ENCODE measurements at regions not wholly inside any gene's neighbourhood (a gene's known extent, or its start where the extent isn't known, plus 50 kb on each side); places are given as distances from the start of the nearest gene placed in this dataset.

- ATAC-seq (no peak), DNase-seq (ENCODE audit: low spot score) (no peak)
Observed at GRCh38 chr1:147811273-147811672, 50.9 kb upstream of the GJA5 start.

- ATAC-seq (no peak), DNase-seq (ENCODE audit: low spot score) (no peak)
Observed at GRCh38 chr1:147811751-147812150, 51.3 kb upstream of the GJA5 start.

DNA sequence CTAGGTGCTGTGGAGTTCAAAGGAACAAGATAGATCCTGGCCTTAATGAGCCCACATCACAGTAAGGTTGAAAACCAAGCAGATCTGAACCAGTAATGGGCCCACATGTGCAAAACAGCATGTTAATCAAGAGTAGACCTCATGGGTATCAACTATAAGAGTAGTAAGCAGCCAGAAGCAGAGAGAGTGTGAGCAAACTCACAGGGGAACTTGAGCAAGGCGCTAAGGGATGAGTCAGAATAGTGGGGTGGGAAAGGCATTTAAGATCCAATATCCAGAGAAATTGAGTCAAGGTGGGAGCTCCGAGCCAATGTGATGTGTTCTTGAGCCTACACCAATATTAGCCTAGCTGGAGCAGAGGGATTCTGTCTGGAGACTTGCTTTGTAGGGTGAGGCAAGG, 52.4 kb upstream of the GJA5 start:
- no peak for DNase-seq (ENCODE audit: low spot score)
- no peak for ATAC-seq

DNA sequence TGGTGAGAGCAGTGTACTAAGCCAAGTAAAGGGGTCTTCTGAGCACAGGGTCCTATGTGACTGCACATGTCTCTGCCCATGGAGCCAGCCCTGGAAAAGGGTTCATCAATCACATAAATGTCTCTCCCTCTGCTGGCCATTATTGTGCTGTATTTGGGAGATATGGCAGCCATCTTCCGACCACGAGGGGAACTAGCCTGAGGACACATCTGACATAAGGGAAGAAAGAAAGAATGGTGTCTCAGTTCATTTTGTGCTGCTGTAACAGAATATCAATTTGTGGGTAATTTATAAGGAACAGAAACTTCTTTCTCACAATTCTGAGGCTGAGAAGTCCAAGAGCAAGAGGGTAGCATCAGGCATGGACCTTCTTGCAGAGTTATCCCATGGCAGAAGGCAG, 55.1 kb upstream of the GJA5 start:
- no peak for ATAC-seq

GRCh38 chr1:147820761-147821297, 60.4 kb upstream of the GJA5 start:
- ATAC-seq, result no peak
- no peak for DNase-seq (ENCODE audit: low spot score)

More for the DNA sequence above, 55.1 kb upstream of the GJA5 start:
- DNase-seq (ENCODE audit: low spot score), result no peak

- DNase-seq (ENCODE audit: low spot score) (no peak), ATAC-seq (no peak)
Observed at GRCh38 chr1:147821883-147822282, 61.5 kb upstream of the GJA5 start.

DNA sequence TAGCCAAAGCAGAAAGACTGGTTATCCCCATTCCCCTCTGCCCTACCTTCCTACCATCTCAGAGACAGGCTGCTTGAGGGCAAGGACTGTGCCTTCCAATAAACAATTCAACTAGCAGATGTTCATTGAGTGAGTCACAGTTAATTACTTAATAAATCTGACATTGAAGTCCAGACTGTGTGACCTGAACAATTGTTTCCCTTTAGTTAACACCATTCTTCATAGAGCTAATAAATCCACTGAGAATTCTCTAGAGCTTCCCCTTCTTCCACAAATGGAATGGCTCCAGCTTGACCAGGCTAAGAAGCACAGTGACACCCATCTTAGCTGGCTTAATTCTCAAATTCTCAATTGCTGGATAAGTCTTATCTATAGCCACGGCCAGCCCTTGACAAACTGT, 61.9 kb upstream of the GJA5 start:
- DNase-seq (ENCODE audit: low spot score), result no peak
- ATAC-seq, result no peak

- no peak for DNase-seq (ENCODE audit: low spot score)
Observed at GRCh38 chr1:147824001-147824400, 63.6 kb upstream of the GJA5 start.

DNA sequence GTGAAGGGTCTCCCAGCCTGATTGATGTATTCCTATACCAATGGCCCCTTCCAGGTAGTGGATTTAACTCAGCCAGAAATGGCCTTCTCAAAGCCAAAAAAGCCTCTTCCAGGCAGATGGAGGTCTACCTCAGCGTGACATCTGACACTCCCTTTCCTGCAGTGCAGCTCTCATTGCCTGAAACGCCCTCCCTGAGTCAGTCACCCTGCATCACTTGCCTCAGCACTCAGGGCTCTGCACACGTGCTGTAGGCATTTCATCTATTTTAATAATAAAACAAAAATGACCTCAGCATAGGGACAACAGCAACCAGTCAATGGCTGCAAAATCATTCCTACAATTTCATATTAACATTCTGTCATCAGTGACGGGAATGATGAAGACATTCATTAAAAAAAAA, 64.4 kb upstream of the GJA5 start:
- ATAC-seq (no peak), DNase-seq (ENCODE audit: low spot score) (no peak)

More at GRCh38 chr1:147824001-147824400, 63.6 kb upstream of the GJA5 start:
- ATAC-seq, result no peak

GRCh38 chr1:147825586-147825985, 65.2 kb upstream of the GJA5 start:
- DNase-seq (ENCODE audit: low spot score) (no peak), ATAC-seq (no peak)

DNA sequence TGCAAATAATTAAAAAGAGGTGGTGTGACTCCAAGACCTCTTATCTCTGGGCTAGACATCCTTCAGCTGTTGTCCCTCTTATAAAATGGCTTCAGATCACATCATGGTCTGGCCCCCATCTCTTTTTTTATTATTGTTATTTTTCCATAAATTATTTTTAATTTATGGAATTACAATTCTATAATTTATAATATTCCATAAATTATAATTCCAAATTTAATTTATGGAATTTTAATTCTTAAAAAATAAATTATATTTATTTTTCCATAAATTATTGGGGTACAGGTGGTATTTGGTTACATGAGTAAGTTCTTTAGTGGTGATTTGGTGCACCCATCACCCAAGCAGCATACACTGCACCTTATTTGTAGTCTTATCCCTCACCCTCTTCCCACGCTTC, 65.9 kb upstream of the GJA5 start:
- ATAC-seq (no peak), DNase-seq (ENCODE audit: low spot score) (no peak)

- no peak for DNase-seq (ENCODE audit: low spot score)
- ATAC-seq, result no peak
Observed at GRCh38 chr1:147833231-147833860, 69.2 kb upstream of the GJA8 start.

- ATAC-seq (no peak), DNase-seq (ENCODE audit: low spot score) (no peak)
Observed at GRCh38 chr1:147834181-147834580, 68.4 kb upstream of the GJA8 start.

- ATAC-seq (no peak), DNase-seq (ENCODE audit: low spot score) (no peak)
Observed at GRCh38 chr1:147834810-147835209, 67.8 kb upstream of the GJA8 start.

DNA sequence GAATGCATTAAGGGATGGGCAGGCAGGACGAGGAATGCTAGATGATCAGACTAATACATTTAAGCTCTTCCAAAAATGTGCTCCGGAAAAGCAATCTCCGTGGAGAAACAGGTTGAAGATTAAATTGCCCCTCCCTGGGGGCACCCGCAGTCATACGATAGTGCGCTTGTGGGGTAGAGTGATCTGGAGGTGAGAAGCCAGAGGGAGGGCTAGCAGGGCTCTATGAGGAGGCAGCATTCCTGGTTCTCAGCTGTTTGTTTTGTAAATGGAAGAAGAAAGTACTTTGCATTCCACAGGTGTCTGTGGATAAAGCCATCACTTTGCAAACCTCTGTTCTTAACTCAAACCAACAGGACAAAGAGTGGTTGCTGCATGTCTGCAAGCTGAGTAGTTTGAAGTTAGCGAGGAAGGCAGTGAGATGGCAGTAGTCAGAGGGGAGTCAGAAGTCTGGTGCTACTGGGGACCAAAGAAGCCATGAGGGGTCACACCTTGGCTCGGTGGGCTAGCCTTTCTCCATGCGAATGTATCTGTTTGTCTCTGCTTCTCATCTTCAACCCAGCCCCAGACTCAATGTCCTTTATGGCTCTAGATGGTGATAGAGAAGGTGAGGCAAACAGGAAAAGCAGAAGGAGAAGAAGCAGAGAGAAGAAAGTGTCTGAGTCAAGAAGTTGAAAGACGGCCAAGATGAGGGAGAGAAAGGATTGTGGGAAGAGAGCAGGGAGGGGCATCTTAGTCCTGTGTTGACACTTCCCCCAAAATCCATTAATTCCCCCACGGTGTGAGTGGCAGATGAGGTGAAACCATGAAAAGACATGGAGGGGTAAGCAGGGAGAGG, 65.2 kb upstream of the GJA8 start:
- ATAC-seq (no peak), DNase-seq (ENCODE audit: low spot score) (no peak)

- ATAC-seq (no peak), DNase-seq (ENCODE audit: low spot score) (no peak)
Observed at GRCh38 chr1:147837964-147838292, 64.7 kb upstream of the GJA8 start.

DNA sequence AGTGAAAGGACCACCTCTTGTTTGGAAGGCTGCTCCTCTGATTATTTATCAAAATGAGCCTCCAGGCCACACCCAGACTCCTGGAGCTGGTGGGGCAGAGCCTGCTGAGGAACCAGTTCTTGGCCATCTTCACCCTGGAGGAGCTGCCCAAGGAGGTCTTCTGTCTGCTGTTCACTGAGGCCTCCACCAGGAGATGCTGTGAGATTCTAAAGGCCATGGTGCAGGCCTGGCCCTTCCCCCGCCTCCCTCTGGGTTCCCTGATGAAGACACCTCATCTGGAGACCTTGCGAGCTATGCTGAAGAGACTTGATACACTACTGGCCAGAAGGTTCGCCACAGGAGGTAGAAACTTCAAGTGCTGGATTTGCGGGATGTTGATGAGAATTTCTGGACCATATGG, 61.7 kb upstream of the GJA8 start:
- DNase-seq (ENCODE audit: low spot score) (no peak), ATAC-seq (no peak)

DNA sequence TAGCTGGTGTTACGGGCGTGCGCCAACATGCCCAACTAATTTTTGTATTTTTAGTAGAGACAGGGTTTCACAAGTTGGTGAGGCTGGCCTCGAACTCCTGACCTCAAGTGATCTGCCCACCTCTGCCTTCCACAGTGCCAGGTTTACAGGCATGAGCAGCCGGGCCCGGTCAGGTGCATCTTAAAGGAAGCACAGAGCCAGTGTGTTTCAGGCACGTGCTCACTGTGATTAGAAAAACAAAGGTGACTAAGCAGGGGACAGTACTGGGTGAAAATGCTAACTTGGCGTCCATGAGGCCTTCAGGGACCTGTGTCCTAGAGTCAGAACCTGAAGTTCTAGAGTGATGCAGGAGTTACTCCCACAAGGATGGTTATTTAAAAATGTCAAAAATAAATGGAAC, 60.0 kb upstream of the GJA8 start:
- DNase-seq (ENCODE audit: low spot score) (no peak), ATAC-seq (no peak)

- ATAC-seq, result no peak
- DNase-seq (ENCODE audit: low spot score), result no peak
Observed at GRCh38 chr1:147843486-147843885, 59.1 kb upstream of the GJA8 start.

- ATAC-seq (no peak), DNase-seq (ENCODE audit: low spot score) (no peak)
Observed at GRCh38 chr1:147847831-147848230, 54.8 kb upstream of the GJA8 start.

DNA sequence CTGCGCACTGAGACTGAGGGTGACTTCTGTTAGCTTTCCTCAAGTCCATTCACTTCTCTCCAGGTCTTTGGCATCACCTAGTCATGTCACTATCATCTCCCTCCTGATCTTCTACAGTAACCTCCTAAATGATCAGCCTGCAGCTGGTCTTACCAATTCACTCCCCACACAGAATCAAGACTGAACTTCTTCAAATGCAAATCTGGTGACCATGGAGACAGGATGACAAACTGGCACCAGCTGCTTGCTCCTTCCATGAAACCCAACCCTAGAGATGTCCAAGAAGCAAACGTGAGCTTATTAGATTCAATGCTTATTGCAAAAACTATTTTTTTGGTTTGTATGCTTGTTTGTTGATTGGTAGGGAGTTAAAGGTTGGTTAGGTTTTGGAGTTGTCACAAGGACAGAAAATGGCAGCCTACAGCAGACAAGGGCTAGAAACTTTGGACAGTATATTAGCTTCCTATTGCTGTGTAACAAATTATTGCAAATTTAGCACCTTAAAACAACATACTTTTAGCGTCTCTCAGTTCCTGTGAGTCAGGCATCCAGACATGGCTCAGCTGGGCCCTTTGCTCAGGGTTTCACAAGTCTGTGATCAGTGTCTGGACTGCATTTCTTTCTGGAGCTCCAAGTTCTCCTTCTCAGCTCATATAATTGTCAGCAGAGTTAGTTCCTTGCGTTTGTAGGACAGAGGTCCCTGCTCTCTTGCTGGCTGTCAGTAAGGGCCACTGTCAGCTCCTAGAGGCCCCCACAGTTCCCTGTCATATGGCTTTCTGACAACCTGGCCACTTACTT, 53.3 kb upstream of the GJA8 start:
- ATAC-seq (no peak), DNase-seq (ENCODE audit: low spot score) (no peak)

DNA sequence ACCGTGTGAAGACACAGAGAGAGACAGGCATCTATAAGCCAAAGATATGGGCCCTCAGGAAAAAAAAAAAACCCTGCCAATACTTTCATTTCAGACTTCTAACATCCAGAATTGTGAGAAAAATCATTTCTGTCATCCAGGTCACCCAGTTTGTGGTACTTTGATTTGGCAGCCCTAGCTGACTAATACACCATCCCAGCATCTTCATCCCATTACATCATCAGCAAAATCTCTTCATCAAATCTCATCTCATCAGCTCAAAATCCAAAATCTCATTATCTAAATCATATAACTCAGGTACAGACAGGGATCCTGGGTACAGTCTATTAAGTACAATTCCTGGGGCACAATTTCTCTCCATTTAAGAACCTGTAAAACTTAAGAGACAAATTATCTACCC, 51.9 kb upstream of the GJA8 start:
- ATAC-seq, result no peak
- DNase-seq (ENCODE audit: low spot score), result no peak

Measured in left lobe of liver (tissue), 2 donors.